Lower leg skin (tissue), 4 donors: ENCODE measurements at regions not wholly inside any gene's neighbourhood (a gene's known extent, or its start where the extent isn't known, plus 50 kb on each side); places are given as distances from the start of the nearest gene placed in this dataset.
"Not testable (repeated sequence)": the region's sequence is repeated elsewhere in the genome, so short reads cannot be mapped to it uniquely, and the experiment has no call there.

Experiments
- DNase-seq, 2 donors: peaks; one replicate each; pipeline ENCODE4 v3.0.0-alpha.2; 2019; ENCODE audit warnings: low spot score in 2 of 2
- H3K4me3 ChIP-seq: fragments of 200-600 bp; sonication (generic); 2 replicates; pipeline ENCODE4 v1.5.1; 2017; ENCODE audit warnings: mild to moderate bottlenecking, low read depth; ENCODE audit not compliant: poor library complexity, severe bottlenecking
- POLR2A ChIP-seq, 2 donors: fragments of 450-650 bp; IDR thresholded peaks; one replicate each; pipeline ENCODE4 v1.6.1; 2016 to 2017; ENCODE audit warnings: antibody characterized with exemption in 2 of 2, mild to moderate bottlenecking in 1 of 2, moderate library complexity in 1 of 2
- WGBS, 2 donors: methylation state at CpG; one replicate each; pipeline ENCODE4 v1.1.5; 2018; 5-methylcytosine and 5-hydroxymethylcytosine counted together
- intact Hi-C: fragments of 100-400 bp; cut with DNase I; formaldehyde crosslinking; loops from one replicate; pipeline ENCODE4 v1.15.0; 2023; ENCODE audit warnings: low total_unique reads
- TF ChIP-seq, protein P1 (sequence below), 3 donors: fragments of 450-650 bp; IDR thresholded peaks; one replicate each; pipeline ENCODE4 v1.5.1; 2016; ENCODE audit warnings: antibody characterized with exemption in 3 of 3, mild to moderate bottlenecking in 3 of 3, moderate library complexity in 2 of 3

DNA sequence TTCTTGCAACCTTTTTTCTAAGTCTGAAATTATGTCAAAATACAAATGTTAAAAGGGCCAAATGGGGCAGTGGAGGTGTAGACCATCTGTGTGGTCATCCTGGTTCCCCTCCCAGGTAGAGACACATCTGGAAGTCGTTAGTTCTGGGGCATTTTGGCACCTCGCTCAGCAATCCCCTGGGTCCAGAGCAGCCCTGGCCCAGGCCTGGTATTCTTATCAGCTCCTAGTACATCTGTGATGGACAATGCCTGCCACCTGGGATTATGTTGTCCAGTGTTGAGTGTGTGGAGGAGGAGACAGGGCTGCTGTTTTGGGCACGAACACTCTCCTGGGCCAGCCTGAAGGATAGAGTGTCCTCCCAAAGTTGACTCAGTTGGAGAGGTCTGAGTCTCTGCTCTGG is 74.8 kb downstream of the GADD45G start:
- intact Hi-C loops, result no loop called here
- TF ChIP-seq POLR2A (IDR thresholded peaks at IDR 0.05), result no peak
- TF ChIP-seq, protein P1, sequence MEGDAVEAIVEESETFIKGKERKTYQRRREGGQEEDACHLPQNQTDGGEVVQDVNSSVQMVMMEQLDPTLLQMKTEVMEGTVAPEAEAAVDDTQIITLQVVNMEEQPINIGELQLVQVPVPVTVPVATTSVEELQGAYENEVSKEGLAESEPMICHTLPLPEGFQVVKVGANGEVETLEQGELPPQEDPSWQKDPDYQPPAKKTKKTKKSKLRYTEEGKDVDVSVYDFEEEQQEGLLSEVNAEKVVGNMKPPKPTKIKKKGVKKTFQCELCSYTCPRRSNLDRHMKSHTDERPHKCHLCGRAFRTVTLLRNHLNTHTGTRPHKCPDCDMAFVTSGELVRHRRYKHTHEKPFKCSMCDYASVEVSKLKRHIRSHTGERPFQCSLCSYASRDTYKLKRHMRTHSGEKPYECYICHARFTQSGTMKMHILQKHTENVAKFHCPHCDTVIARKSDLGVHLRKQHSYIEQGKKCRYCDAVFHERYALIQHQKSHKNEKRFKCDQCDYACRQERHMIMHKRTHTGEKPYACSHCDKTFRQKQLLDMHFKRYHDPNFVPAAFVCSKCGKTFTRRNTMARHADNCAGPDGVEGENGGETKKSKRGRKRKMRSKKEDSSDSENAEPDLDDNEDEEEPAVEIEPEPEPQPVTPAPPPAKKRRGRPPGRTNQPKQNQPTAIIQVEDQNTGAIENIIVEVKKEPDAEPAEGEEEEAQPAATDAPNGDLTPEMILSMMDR (IDR thresholded peaks at IDR 0.05), result no peak
- H3K4me3 ChIP-seq, result no peak overlapping the region
- DNase-seq, result no peak
- 87 to 92% methylated on average over 3 of the region's 3 CpGs for WGBS, 2 donors

DNA sequence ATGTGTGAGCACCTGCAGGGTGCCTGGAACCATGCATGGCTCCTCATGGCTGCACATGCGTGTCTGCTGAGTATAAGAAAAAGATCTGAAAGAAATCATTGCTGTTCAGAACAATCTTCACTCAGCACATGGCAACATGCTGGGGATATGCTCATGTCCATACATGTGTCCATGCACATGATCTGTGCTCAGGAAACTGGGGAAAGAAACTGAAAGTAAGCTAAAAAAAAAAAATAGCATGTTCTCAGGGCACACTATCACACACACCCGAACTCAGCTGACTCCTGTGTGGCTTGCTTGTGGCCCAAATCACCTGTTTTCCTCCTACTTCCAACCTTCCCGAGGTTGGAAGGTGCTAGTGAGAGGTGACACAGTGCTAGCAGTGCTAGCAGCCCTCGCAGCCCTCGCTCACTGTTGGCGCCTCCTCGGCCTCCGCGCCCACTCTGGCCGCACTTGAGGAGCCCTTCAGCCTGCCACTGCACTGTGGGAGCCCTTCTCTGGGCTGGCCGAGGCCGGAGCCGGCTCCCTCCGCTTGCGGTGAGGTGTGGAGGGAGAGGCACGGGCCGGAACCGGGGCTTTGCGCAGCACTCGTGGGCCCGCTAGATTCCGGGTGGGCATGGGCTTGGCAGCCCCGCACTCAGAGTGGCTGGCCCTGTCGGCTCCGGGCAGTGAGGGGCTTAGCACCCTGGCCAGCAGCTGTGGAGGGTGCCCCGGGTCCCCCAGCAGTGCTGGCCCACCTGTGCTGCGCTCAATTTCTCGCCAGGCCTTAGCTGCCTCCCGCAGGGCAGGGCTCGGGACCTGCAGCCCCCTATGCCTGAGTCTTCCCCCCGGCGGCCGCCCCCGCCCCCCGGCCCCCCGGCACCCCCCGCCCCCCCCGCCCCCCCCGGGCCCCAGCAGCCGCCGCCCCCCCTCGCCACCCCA is 76.0 kb downstream of the GADD45G start:
- intact Hi-C loops, result no loop called here
- 91 to 94% methylated on average over 25 to 42 of the region's 42 CpGs for WGBS, 2 donors
- no peak overlapping the region for H3K4me3 ChIP-seq
- DNase-seq, result no peak
- TF ChIP-seq, protein P1 (IDR thresholded peaks at IDR 0.05), result no peak
- TF ChIP-seq POLR2A (IDR thresholded peaks at IDR 0.05), result no peak

DNA sequence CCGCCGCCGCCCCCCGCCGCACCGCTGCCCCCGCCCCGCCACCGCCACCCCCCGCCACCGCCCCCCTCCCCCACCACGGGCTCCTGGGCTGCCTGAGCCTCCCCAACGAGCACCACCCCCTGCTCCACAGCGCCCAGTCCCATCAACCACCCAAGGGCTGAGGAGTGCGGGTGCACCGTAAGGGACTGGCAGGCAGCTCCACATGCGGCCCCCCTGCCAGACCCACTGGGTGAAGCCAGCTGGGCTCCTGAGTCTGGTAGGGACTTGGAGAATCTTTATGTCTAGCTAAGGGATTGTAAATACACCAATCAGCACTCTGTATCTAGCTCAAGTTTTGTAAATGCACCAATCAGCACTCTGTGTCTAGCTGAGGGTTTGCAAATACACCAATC is 76.7 kb downstream of the GADD45G start:
- H3K4me3 ChIP-seq, DNase-seq, intact Hi-C loops: not testable (repeated sequence)
- 96 to 98% methylated on average over 8 to 11 of the region's 17 CpGs for WGBS, 2 donors

DNA sequence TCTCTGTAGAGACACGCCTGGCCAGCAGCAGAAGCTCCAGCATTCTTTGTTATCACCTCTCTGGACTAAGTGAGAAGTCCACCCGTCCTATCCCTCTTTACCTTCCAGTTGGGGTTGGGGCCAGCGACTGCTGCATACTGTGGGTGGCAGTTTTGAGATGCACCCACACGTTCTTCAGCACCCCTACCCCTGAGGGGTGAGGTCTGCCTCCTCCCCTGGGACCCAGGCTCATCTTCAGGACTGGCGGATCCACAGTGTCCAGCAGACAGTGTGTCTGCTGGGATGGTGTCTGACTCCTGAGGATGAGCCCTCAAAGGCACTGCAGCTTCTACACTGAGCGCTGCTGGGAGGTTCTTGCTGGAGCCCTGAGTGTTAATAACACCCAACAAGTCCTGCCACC is 78.8 kb downstream of the GADD45G start:
- no peak for DNase-seq
- 95 to 97% methylated on average over 4 to 5 of the region's 6 CpGs for WGBS, 2 donors
- intact Hi-C loops, result no loop called here
- H3K4me3 ChIP-seq, result no peak overlapping the region
- TF ChIP-seq POLR2A (IDR thresholded peaks at IDR 0.05), result no peak
- TF ChIP-seq, protein P1 (IDR thresholded peaks at IDR 0.05), result no peak

DNA sequence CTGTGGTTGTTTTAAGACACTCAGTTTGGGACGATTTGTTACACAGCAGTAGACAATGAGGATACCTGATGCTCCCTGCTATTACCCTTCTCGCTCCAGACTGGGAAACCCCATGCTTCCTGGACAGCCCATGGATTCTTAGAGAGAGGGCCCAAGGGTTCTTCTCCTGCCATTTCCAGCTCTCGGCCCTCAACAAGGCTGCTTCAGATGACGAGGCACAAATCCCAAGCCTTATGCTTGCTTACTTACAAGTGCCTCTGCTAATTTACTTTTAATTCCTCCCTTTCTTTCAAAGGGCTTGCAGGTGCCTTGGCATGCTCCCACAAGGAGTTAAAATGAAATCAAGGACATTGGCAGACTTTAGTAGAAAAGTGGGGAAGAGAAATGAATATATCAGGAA is 79.4 kb downstream of the GADD45G start:
- WGBS, 2 donors, result 86 to 96% methylated on average over 4 of the region's 4 CpGs
- TF ChIP-seq, protein P1 (IDR thresholded peaks at IDR 0.05), result no peak
- TF ChIP-seq POLR2A (IDR thresholded peaks at IDR 0.05), result no peak
- no peak overlapping the region for H3K4me3 ChIP-seq
- DNase-seq, result no peak
- intact Hi-C loops, result no loop called here

DNA sequence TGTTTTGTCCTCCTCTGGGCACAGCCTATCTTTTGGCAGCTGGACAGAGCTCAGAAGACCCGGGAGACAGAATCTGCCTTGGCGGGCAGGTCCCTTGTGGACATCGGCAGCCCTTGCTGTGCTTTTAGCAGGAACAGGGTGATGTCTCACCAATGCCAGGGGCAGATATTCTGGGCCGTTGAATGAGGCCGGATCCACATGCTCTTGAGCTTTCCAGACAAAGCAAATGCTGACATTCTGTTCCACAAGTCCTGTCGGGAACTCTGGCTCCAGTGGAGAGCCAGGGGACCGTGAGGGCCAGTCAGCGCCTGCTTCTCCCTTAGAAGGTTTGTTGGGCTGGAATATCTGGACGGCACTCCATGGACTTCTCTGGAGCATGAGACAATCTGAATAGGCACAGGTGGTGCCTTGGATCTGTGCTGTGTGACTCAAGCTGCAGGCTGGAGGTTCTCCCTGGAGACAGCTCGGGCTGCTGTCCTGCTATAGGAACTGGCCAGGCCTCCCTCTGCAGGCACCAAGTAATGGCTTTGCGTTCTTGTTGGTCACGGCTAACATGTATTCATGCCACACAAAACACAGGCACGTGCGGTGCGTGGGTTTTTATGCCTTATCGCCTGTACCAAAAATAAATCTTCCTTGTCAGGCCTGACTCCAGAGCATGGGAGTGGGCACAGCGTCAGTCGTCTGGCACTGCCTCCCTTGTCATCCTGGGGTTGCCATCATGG is 80.3 kb downstream of the GADD45G start:
- H3K4me3 ChIP-seq, result no peak overlapping the region
- intact Hi-C loops, result no loop called here
- 80 to 86% methylated on average over 18 of the region's 18 CpGs for WGBS, 2 donors
- DNase-seq, result no peak
- no peak for TF ChIP-seq POLR2A (IDR thresholded peaks at IDR 0.05)
- TF ChIP-seq, protein P1 (IDR thresholded peaks at IDR 0.05), result no peak
